ENCODE measurements at regions not wholly inside any gene's neighbourhood (a gene's known extent, or its start where the extent isn't known, plus 50 kb on each side); places are given as distances from the start of the nearest gene placed in this dataset.
"Not testable (repeated sequence)": the region's sequence is repeated elsewhere in the genome, so short reads cannot be mapped to it uniquely, and the experiment has no call there.

GRCh38 chr2:89152501-89152900 is 461.0 kb downstream of the RPIA start:
- in situ Hi-C loops (cut with MboI; ENCODE audit: low sequenced_read_pairs); H3K27me3 ChIP-seq (ENCODE audit: low read depth); H3K4me1 ChIP-seq; H3K4me3 ChIP-seq; H3K9me3 ChIP-seq; H3K36me3 ChIP-seq (replicated peaks); DNase-seq (ENCODE audit: low spot score in 2 of 2): not testable (repeated sequence)

- H3K9me3 ChIP-seq; DNase-seq (ENCODE audit: low spot score in 2 of 2); H3K36me3 ChIP-seq (replicated peaks); in situ Hi-C loops (cut with MboI; ENCODE audit: low sequenced_read_pairs); H3K27me3 ChIP-seq (ENCODE audit: low read depth); H3K4me3 ChIP-seq; H3K4me1 ChIP-seq: not testable (repeated sequence)
Observed at GRCh38 chr2:89153210-89153609, 461.7 kb downstream of the RPIA start.

- H3K4me1 ChIP-seq; H3K36me3 ChIP-seq (replicated peaks); H3K9me3 ChIP-seq; in situ Hi-C loops (cut with MboI; ENCODE audit: low sequenced_read_pairs); H3K4me3 ChIP-seq; H3K27me3 ChIP-seq (ENCODE audit: low read depth); DNase-seq (ENCODE audit: low spot score in 2 of 2): not testable (repeated sequence)
Observed at GRCh38 chr2:89154247-89154682, 462.8 kb downstream of the RPIA start.

GRCh38 chr2:89160306-89160705 is 468.8 kb downstream of the RPIA start:
- H3K4me1 ChIP-seq; in situ Hi-C loops (cut with MboI; ENCODE audit: low sequenced_read_pairs); H3K9me3 ChIP-seq; H3K4me3 ChIP-seq; H3K27me3 ChIP-seq (ENCODE audit: low read depth); H3K36me3 ChIP-seq (replicated peaks): not testable (repeated sequence)
- DNase-seq (ENCODE audit: low spot score in 2 of 2): peak in 1 of 2 experiments; percentile 9

GRCh38 chr2:89161626-89162025 is 470.2 kb downstream of the RPIA start:
- H3K27me3 ChIP-seq (ENCODE audit: low read depth); H3K9me3 ChIP-seq; H3K4me1 ChIP-seq; DNase-seq (ENCODE audit: low spot score in 2 of 2); H3K36me3 ChIP-seq (replicated peaks); in situ Hi-C loops (cut with MboI; ENCODE audit: low sequenced_read_pairs); H3K4me3 ChIP-seq: not testable (repeated sequence)

GRCh38 chr2:89170506-89171173 is 479.2 kb downstream of the RPIA start:
- H3K4me1 ChIP-seq: not testable (repeated sequence)

GRCh38 chr2:89171174-89171519 is 479.7 kb downstream of the RPIA start:
- H3K4me3 ChIP-seq; H3K27me3 ChIP-seq (ENCODE audit: low read depth); H3K9me3 ChIP-seq; in situ Hi-C loops (cut with MboI; ENCODE audit: low sequenced_read_pairs); DNase-seq (ENCODE audit: low spot score in 2 of 2); H3K36me3 ChIP-seq (replicated peaks); H3K4me1 ChIP-seq: not testable (repeated sequence)

More at GRCh38 chr2:89170506-89171173, 479.2 kb downstream of the RPIA start:
- H3K4me3 ChIP-seq; DNase-seq (ENCODE audit: low spot score in 2 of 2); H3K36me3 ChIP-seq (replicated peaks); in situ Hi-C loops (cut with MboI; ENCODE audit: low sequenced_read_pairs); H3K27me3 ChIP-seq (ENCODE audit: low read depth); H3K9me3 ChIP-seq: not testable (repeated sequence)

- H3K9me3 ChIP-seq; H3K36me3 ChIP-seq (replicated peaks); in situ Hi-C loops (cut with MboI; ENCODE audit: low sequenced_read_pairs): not testable (repeated sequence)
Observed at GRCh38 chr2:89177004-89177403, 485.5 kb downstream of the RPIA start.

GRCh38 chr2:89182221-89182620 is 490.7 kb downstream of the RPIA start:
- H3K36me3 ChIP-seq (replicated peaks); H3K9me3 ChIP-seq; H3K27me3 ChIP-seq (ENCODE audit: low read depth); H3K4me3 ChIP-seq; H3K4me1 ChIP-seq; DNase-seq (ENCODE audit: low spot score in 2 of 2); in situ Hi-C loops (cut with MboI; ENCODE audit: low sequenced_read_pairs): not testable (repeated sequence)

More at GRCh38 chr2:89177004-89177403, 485.5 kb downstream of the RPIA start:
- H3K4me3 ChIP-seq; H3K4me1 ChIP-seq; DNase-seq (ENCODE audit: low spot score in 2 of 2); H3K27me3 ChIP-seq (ENCODE audit: low read depth): not testable (repeated sequence)

- H3K36me3 ChIP-seq (replicated peaks); H3K27me3 ChIP-seq (ENCODE audit: low read depth); H3K4me3 ChIP-seq; H3K9me3 ChIP-seq; H3K4me1 ChIP-seq; DNase-seq (ENCODE audit: low spot score in 2 of 2); in situ Hi-C loops (cut with MboI; ENCODE audit: low sequenced_read_pairs): not testable (repeated sequence)
Observed at GRCh38 chr2:89184746-89185145, 493.3 kb downstream of the RPIA start.

GRCh38 chr2:89195636-89196251 is 504.3 kb downstream of the RPIA start:
- H3K9me3 ChIP-seq; H3K36me3 ChIP-seq (replicated peaks); H3K4me3 ChIP-seq; DNase-seq (ENCODE audit: low spot score in 2 of 2); H3K4me1 ChIP-seq; H3K27me3 ChIP-seq (ENCODE audit: low read depth); in situ Hi-C loops (cut with MboI; ENCODE audit: low sequenced_read_pairs): not testable (repeated sequence)

GRCh38 chr2:89196719-89197118 is 505.2 kb downstream of the RPIA start:
- H3K9me3 ChIP-seq; DNase-seq (ENCODE audit: low spot score in 2 of 2); H3K36me3 ChIP-seq (replicated peaks); H3K27me3 ChIP-seq (ENCODE audit: low read depth); H3K4me1 ChIP-seq; H3K4me3 ChIP-seq; in situ Hi-C loops (cut with MboI; ENCODE audit: low sequenced_read_pairs): not testable (repeated sequence)

- H3K4me1 ChIP-seq; H3K27me3 ChIP-seq (ENCODE audit: low read depth); H3K36me3 ChIP-seq (replicated peaks); H3K4me3 ChIP-seq; H3K9me3 ChIP-seq; in situ Hi-C loops (cut with MboI; ENCODE audit: low sequenced_read_pairs): not testable (repeated sequence)
- peak in 1 of 2 experiments; percentile 10 for DNase-seq (ENCODE audit: low spot score in 2 of 2)
Observed at GRCh38 chr2:89198026-89198425, 506.6 kb downstream of the RPIA start.

GRCh38 chr2:89199453-89200246 is 508.2 kb downstream of the RPIA start:
- DNase-seq (ENCODE audit: low spot score in 2 of 2); in situ Hi-C loops (cut with MboI; ENCODE audit: low sequenced_read_pairs); H3K27me3 ChIP-seq (ENCODE audit: low read depth); H3K9me3 ChIP-seq; H3K36me3 ChIP-seq (replicated peaks); H3K4me1 ChIP-seq; H3K4me3 ChIP-seq: not testable (repeated sequence)
